Ishikawa (cell line): ENCODE measurements at regions not wholly inside any gene's neighbourhood (a gene's known extent, or its start where the extent isn't known, plus 50 kb on each side); places are given as distances from the start of the nearest gene placed in this dataset.

ENCODE experiments used
- CEBPB ChIP-seq: IDR thresholded peaks from 2 replicates; pipeline ENCODE4 v1.6.1; 2012
- CREB1 ChIP-seq: IDR thresholded peaks from 2 replicates; pipeline ENCODE4 v1.6.1; 2012; ENCODE audit warnings: low read depth
- EP300 ChIP-seq: IDR thresholded peaks from 2 replicates; pipeline ENCODE4 v1.6.1; 2012; ENCODE audit warnings: borderline replicate concordance
- TAF1 ChIP-seq: IDR thresholded peaks from 2 replicates; pipeline ENCODE4 v1.6.1; 2012; ENCODE audit warnings: low read depth, mild to moderate bottlenecking
- TCF12 ChIP-seq: IDR thresholded peaks from 2 replicates; pipeline ENCODE4 v1.6.1; 2012; ENCODE audit warnings: low read depth
- TF ChIP-seq, protein P1 (sequence below): IDR thresholded peaks from 2 replicates; pipeline ENCODE4 v1.6.1; 2012
- TF ChIP-seq, protein P2 (sequence below): IDR thresholded peaks from 2 replicates; pipeline ENCODE4 v1.6.1; 2012; ENCODE audit warnings: low read depth, mild to moderate bottlenecking

DNA sequence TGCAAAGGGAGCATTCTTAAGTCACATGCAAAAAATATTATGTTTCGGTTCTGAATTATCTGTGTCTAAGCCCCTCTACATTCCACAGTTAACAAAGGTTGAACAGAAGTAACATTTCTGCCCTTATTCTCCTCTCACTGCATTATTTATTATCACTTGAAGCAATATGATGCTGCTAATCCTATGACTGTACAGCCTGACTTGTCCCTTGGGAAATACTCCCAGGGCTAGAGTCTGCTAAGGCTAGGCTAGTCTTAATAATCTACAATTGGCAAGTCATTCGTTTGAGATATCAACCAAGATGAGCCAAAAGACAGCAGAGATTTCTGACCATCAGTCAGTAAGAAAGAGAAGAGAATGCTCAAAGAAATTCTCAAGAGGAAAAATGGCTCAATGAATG is 226.9 kb upstream of the HCCS start:
- TF ChIP-seq, protein P1, sequence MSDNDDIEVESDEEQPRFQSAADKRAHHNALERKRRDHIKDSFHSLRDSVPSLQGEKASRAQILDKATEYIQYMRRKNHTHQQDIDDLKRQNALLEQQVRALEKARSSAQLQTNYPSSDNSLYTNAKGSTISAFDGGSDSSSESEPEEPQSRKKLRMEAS, result no peak
- TF ChIP-seq CEBPB (no peak), EP300 (no peak), TAF1 (no peak), TCF12 (no peak), CREB1 (no peak)
- TF ChIP-seq, protein P2, sequence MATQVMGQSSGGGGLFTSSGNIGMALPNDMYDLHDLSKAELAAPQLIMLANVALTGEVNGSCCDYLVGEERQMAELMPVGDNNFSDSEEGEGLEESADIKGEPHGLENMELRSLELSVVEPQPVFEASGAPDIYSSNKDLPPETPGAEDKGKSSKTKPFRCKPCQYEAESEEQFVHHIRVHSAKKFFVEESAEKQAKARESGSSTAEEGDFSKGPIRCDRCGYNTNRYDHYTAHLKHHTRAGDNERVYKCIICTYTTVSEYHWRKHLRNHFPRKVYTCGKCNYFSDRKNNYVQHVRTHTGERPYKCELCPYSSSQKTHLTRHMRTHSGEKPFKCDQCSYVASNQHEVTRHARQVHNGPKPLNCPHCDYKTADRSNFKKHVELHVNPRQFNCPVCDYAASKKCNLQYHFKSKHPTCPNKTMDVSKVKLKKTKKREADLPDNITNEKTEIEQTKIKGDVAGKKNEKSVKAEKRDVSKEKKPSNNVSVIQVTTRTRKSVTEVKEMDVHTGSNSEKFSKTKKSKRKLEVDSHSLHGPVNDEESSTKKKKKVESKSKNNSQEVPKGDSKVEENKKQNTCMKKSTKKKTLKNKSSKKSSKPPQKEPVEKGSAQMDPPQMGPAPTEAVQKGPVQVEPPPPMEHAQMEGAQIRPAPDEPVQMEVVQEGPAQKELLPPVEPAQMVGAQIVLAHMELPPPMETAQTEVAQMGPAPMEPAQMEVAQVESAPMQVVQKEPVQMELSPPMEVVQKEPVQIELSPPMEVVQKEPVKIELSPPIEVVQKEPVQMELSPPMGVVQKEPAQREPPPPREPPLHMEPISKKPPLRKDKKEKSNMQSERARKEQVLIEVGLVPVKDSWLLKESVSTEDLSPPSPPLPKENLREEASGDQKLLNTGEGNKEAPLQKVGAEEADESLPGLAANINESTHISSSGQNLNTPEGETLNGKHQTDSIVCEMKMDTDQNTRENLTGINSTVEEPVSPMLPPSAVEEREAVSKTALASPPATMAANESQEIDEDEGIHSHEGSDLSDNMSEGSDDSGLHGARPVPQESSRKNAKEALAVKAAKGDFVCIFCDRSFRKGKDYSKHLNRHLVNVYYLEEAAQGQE, result no peak
